Neural progenitor cell (in vitro differentiated cells): ENCODE measurements at regions not wholly inside any gene's neighbourhood (a gene's known extent, or its start where the extent isn't known, plus 50 kb on each side); places are given as distances from the start of the nearest gene placed in this dataset.

Experiments
- DNase-seq: peaks from one replicate; pipeline ENCODE4 v3.0.0-alpha.2; 2016; ENCODE audit warnings: low spot score
- H2AFZ ChIP-seq: fragments of 200-600 bp; sonication (generic); replicated peaks from 2 replicates; pipeline ENCODE4 v1.6.1; 2016; ENCODE audit warnings: antibody characterized with exemption
- H3F3A ChIP-seq: fragments of 200-600 bp; sonication (generic); 2 replicates; pipeline ENCODE4 v1.6.1; 2016; ENCODE audit warnings: antibody characterized with exemption, low read depth
- H3K27ac ChIP-seq: fragments of 200-600 bp; sonication (generic); 2 replicates; pipeline ENCODE4 v1.5.1; 2016; ENCODE audit warnings: mild to moderate bottlenecking
- H3K27me3 ChIP-seq: fragments of 200-600 bp; sonication (generic); 2 replicates; pipeline ENCODE4 v1.6.1; 2016; ENCODE audit warnings: mild to moderate bottlenecking, moderate library complexity
- H3K36me3 ChIP-seq: fragments of 200-600 bp; sonication (generic); 2 replicates; pipeline ENCODE4 v1.5.1; 2016
- H3K4me1 ChIP-seq: fragments of 200-600 bp; sonication (generic); 2 replicates; pipeline ENCODE4 v1.6.1; 2016; ENCODE audit warnings: mixed run types
- H3K4me2 ChIP-seq: fragments of 200-600 bp; sonication (generic); 2 replicates; pipeline ENCODE4 v1.6.1; 2016
- H3K4me3 ChIP-seq: fragments of 200-600 bp; sonication (generic); 2 replicates; pipeline ENCODE4 v1.5.1; 2016
- H3K79me2 ChIP-seq: fragments of 200-600 bp; sonication (generic); 2 replicates; pipeline ENCODE4 v1.6.1; 2016; ENCODE audit warnings: low read depth
- H3K9ac ChIP-seq: fragments of 200-600 bp; sonication (generic); 2 replicates; pipeline ENCODE4 v1.6.1; 2016
- H3K9me3 ChIP-seq: fragments of 200-600 bp; sonication (generic); 2 replicates; pipeline ENCODE4 v1.5.1; 2016; ENCODE audit warnings: low read depth
- H4K20me1 ChIP-seq: fragments of 200-600 bp; sonication (generic); 2 replicates; pipeline ENCODE4 v1.6.1; 2016; ENCODE audit warnings: low read depth
- H3K27ac Mint-ChIP-seq: 3 replicates; pipeline ENCODE4 v1.8.0; 2021; ENCODE audit warnings: mixed read lengths
- H3K27me3 Mint-ChIP-seq: 2 replicates; pipeline ENCODE4 v1.8.0; 2022; ENCODE audit warnings: low read depth, mild to moderate bottlenecking, inconsistent platforms, moderate library complexity, mixed read lengths; ENCODE audit not compliant: insufficient read depth
- H3K36me3 Mint-ChIP-seq: 3 replicates; pipeline ENCODE4 v1.8.0; 2021; ENCODE audit warnings: mixed read lengths
- H3K4me1 Mint-ChIP-seq: 3 replicates; pipeline ENCODE4 v1.8.0; 2021; ENCODE audit warnings: mixed read lengths
- H3K4me3 Mint-ChIP-seq: 3 replicates; pipeline ENCODE4 v1.8.0; 2021; ENCODE audit warnings: mild to moderate bottlenecking, moderate library complexity, mixed read lengths
- H3K9me3 Mint-ChIP-seq: 3 replicates; pipeline ENCODE4 v1.8.0; 2020; ENCODE audit warnings: mixed read lengths
- EZH2 ChIP-seq: fragments of 200-600 bp; sonication (generic); IDR thresholded peaks from 2 replicates; pipeline ENCODE4 v1.6.1; 2017; ENCODE audit warnings: antibody characterized with exemption, mild to moderate bottlenecking, moderate library complexity
- EZH2phosphoT487 ChIP-seq: fragments of 200-600 bp; sonication (generic); IDR thresholded peaks from 2 replicates; pipeline ENCODE4 v1.6.1; 2017; ENCODE audit warnings: antibody characterized with exemption
- TF ChIP-seq, protein P1 (sequence below): fragments of 200-600 bp; sonication (generic); IDR thresholded peaks from 2 replicates; pipeline ENCODE4 v1.5.1; 2017; ENCODE audit warnings: antibody characterized with exemption, mild to moderate bottlenecking

GRCh38 chr6:21993841-21994240 is 303.0 kb downstream of the PRL start:
- H3K4me2 ChIP-seq, result no peak overlapping the region

GRCh38 chr6:21994821-21995220 is 302.0 kb downstream of the PRL start:
- H3K36me3 ChIP-seq, result no peaks in the 10 kb centered on the region
- no peaks in the 10 kb centered on the region for H4K20me1 ChIP-seq
- H3K9ac ChIP-seq, result no peak overlapping the region
- H3K9me3 ChIP-seq, result no peaks in the 10 kb centered on the region
- no peak overlapping the region for H3K27ac ChIP-seq
- no peaks in the 10 kb centered on the region for H3K4me1 ChIP-seq
- Mint-ChIP-seq H3K4me3 (no peak overlapping the region), H3K4me1 (peaks cover 50% of the 10 kb centered on the region), H3K36me3 (peaks cover 20% of the 10 kb centered on the region), H3K27ac (no peak overlapping the region), H3K27me3 (no peaks in the 10 kb centered on the region), H3K9me3 (no peaks in the 10 kb centered on the region)
- no peak for DNase-seq
- no peaks in the 10 kb centered on the region for H3F3A ChIP-seq
- no peak overlapping the region for H2AFZ ChIP-seq
- no peak overlapping the region for H3K4me3 ChIP-seq
- no peaks in the 10 kb centered on the region for H3K27me3 ChIP-seq
- TF ChIP-seq EZH2phosphoT487 (no peak), EZH2 (no peak)
- TF ChIP-seq, protein P1, sequence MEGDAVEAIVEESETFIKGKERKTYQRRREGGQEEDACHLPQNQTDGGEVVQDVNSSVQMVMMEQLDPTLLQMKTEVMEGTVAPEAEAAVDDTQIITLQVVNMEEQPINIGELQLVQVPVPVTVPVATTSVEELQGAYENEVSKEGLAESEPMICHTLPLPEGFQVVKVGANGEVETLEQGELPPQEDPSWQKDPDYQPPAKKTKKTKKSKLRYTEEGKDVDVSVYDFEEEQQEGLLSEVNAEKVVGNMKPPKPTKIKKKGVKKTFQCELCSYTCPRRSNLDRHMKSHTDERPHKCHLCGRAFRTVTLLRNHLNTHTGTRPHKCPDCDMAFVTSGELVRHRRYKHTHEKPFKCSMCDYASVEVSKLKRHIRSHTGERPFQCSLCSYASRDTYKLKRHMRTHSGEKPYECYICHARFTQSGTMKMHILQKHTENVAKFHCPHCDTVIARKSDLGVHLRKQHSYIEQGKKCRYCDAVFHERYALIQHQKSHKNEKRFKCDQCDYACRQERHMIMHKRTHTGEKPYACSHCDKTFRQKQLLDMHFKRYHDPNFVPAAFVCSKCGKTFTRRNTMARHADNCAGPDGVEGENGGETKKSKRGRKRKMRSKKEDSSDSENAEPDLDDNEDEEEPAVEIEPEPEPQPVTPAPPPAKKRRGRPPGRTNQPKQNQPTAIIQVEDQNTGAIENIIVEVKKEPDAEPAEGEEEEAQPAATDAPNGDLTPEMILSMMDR, result no peak
- H3K79me2 ChIP-seq, result no peaks in the 10 kb centered on the region
- no peak overlapping the region for H3K4me2 ChIP-seq

More at GRCh38 chr6:21993841-21994240, 303.0 kb downstream of the PRL start:
- Histone ChIP-seq H2AFZ (no peak overlapping the region), H3K9me3 (no peaks in the 10 kb centered on the region), H3K27me3 (no peaks in the 10 kb centered on the region), H3K27ac (no peak overlapping the region), H3K4me1 (no peaks in the 10 kb centered on the region), H3K79me2 (no peaks in the 10 kb centered on the region), H3K36me3 (no peaks in the 10 kb centered on the region), H4K20me1 (no peaks in the 10 kb centered on the region), H3F3A (no peaks in the 10 kb centered on the region), H3K9ac (no peak overlapping the region), H3K4me3 (no peak overlapping the region)
- Mint-ChIP-seq H3K36me3 (peaks cover 21% of the 10 kb centered on the region), H3K27ac (no peak overlapping the region), H3K27me3 (no peaks in the 10 kb centered on the region), H3K9me3 (no peaks in the 10 kb centered on the region), H3K4me1 (peaks cover 44% of the 10 kb centered on the region), H3K4me3 (no peak overlapping the region)
- no peak for DNase-seq
- TF ChIP-seq, protein P1, result no peak
- TF ChIP-seq EZH2phosphoT487 (no peak), EZH2 (no peak)

- H3K9me3 Mint-ChIP-seq, result no peaks in the 10 kb centered on the region
- H3K27ac ChIP-seq, result no peak overlapping the region
- H3K4me3 ChIP-seq, result no peak overlapping the region
- H3K4me3 Mint-ChIP-seq, result no peak overlapping the region
- H3K27me3 ChIP-seq, result no peaks in the 10 kb centered on the region
- no peaks in the 10 kb centered on the region for H3K27me3 Mint-ChIP-seq
- H3K27ac Mint-ChIP-seq, result no peak overlapping the region
- TF ChIP-seq, protein P1, result no peak
- no peak for TF ChIP-seq EZH2phosphoT487
- no peak for TF ChIP-seq EZH2
- no peak overlapping the region for H2AFZ ChIP-seq
- no peaks in the 10 kb centered on the region for H3K4me1 ChIP-seq
- no peaks in the 10 kb centered on the region for H3K36me3 ChIP-seq
- H3F3A ChIP-seq, result no peaks in the 10 kb centered on the region
- no peak overlapping the region for H3K9ac ChIP-seq
- H3K79me2 ChIP-seq, result no peaks in the 10 kb centered on the region
- no peaks in the 10 kb centered on the region for H3K9me3 ChIP-seq
- H4K20me1 ChIP-seq, result no peaks in the 10 kb centered on the region
- peaks cover 53% of the 10 kb centered on the region for H3K4me1 Mint-ChIP-seq
- DNase-seq, result no peak
- H3K4me2 ChIP-seq, result no peak overlapping the region
- H3K36me3 Mint-ChIP-seq, result peaks cover 23% of the 10 kb centered on the region
Measured at GRCh38 chr6:21995318-21995717, 301.5 kb downstream of the PRL start.
